ENCODE measurements at regions not wholly inside any gene's neighbourhood (a gene's known extent, or its start where the extent isn't known, plus 50 kb on each side); places are given as distances from the start of the nearest gene placed in this dataset.

DNA sequence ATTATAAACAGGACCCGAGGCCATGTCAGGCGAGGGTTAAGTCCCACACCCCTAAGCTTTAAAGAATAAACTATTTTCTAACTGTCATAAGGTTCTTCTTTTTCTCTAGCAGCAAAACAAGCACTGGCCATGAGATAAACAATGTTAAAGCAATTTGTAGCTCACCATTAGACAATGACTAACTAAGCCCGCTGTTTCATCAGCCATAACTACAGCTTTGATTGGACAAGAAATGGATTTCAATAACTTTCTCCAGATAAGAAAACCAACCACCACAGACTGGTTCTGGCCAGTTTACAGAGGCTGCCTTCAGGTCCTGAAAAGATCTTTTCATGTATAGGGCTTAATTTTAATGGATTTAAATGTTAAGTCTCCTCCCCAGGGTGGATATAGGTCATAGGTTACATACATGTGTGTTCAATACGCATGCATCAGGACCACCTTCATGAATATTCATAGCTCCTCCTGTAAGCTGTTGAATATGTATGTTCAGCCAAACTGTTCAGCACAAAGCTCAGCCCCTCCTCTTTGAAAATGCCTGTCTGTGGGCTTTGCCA is 108.7 kb upstream of the RAB6C start:
- no peaks in the 10 kb centered on the region for H3K27me3 ChIP-seq (ENCODE audit: low read length)
- H3K4me3 ChIP-seq (ENCODE audit: low read length) = no peak overlapping the region
- no peaks in the 10 kb centered on the region for H3K79me2 ChIP-seq (ENCODE audit: low read length)

DNA sequence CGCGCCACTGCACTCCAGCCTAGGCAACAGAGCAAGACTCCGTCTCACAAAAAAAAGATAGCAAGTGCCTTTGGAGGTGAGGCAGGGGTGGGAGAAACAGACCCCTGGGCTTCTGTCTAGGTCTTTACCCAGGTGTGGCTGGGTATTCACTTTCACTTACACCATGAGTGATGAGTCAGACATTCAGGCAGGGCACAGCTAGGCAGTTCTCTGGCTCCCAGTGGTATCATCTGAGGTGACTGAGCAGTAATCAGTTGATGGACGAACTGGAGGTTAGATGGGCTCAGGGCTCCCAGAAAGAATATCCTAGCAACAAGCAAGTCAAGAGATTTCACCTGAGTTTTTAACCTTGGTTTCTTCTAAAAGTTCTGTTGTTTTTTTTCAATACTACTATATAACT is 107.0 kb upstream of the RAB6C start:
- H3K9me2 ChIP-seq (replicated peaks; ENCODE audit: insufficient read depth, low read length) = no peaks in the 10 kb centered on the region
- no peaks in the 10 kb centered on the region for H4K20me1 ChIP-seq (ENCODE audit: insufficient read depth, low read depth, low read length)
- peaks cover 10% of the 10 kb centered on the region for H3K4me1 ChIP-seq (ENCODE audit: low read length)
- no peak overlapping the region for H3K27ac ChIP-seq (ENCODE audit: low read length)
- no peaks in the 10 kb centered on the region for H3K27me3 ChIP-seq (ENCODE audit: low read length)
- no peak overlapping the region for H3K4me3 ChIP-seq (ENCODE audit: low read length)
- no peak overlapping the region for H3K9ac ChIP-seq (ENCODE audit: low read length)
- H3K9me3 ChIP-seq (ENCODE audit: low read length) = no peaks in the 10 kb centered on the region
- H2AFZ ChIP-seq (ENCODE audit: low read length) = no peak overlapping the region
- no peaks in the 10 kb centered on the region for H3K79me2 ChIP-seq (ENCODE audit: low read length)
- no peak for DNase-seq
- no peak overlapping the region for H3K4me2 ChIP-seq (ENCODE audit: low read depth, low read length, poor library complexity, severe bottlenecking)
- H3K36me3 ChIP-seq (ENCODE audit: insufficient read depth, low read length) = no peaks in the 10 kb centered on the region

More for the DNA sequence above, 108.7 kb upstream of the RAB6C start:
- no peaks in the 10 kb centered on the region for H3K4me1 ChIP-seq (ENCODE audit: low read length)
- H2AFZ ChIP-seq (ENCODE audit: low read length) = no peak overlapping the region
- H3K9me2 ChIP-seq (replicated peaks; ENCODE audit: insufficient read depth, low read length) = no peaks in the 10 kb centered on the region
- no peak overlapping the region for H3K4me2 ChIP-seq (ENCODE audit: low read depth, low read length, poor library complexity, severe bottlenecking)
- H4K20me1 ChIP-seq (ENCODE audit: insufficient read depth, low read depth, low read length) = no peaks in the 10 kb centered on the region
- H3K27ac ChIP-seq (ENCODE audit: low read length) = no peak overlapping the region
- H3K9ac ChIP-seq (ENCODE audit: low read length) = no peak overlapping the region
- DNase-seq = no peak
- no peaks in the 10 kb centered on the region for H3K36me3 ChIP-seq (ENCODE audit: insufficient read depth, low read length)
- no peaks in the 10 kb centered on the region for H3K9me3 ChIP-seq (ENCODE audit: low read length)

DNA sequence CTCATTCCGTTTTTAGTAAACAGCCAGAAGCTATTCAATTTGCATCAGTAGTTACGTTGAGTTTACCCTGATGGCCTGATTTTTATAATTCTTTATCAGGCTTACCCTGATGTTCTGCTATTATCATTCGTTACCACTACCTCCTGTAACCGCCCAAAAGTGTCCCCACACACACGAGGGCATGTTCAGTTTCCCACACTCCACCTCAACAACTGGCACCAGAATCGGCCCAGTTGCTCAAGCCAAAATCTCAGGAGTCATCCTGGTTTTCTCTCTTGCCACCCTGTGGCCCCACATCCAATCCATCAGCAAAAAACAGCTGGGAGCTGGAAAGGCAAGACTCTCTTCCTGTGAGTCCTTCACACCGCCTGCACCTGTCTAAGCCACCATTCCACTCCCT is 102.9 kb upstream of the RAB6C start:
- peaks cover 10% of the 10 kb centered on the region for H3K4me1 ChIP-seq (ENCODE audit: low read length)
- H2AFZ ChIP-seq (ENCODE audit: low read length) = no peak overlapping the region
- peak overlapping the region; percentile 93 for H3K4me3 ChIP-seq (ENCODE audit: low read length)
- no peaks in the 10 kb centered on the region for H3K27me3 ChIP-seq (ENCODE audit: low read length)
- peak overlapping the region; percentile 91 for H3K4me2 ChIP-seq (ENCODE audit: low read depth, low read length, poor library complexity, severe bottlenecking)
- H3K9me3 ChIP-seq (ENCODE audit: low read length) = no peaks in the 10 kb centered on the region
- no peaks in the 10 kb centered on the region for H3K79me2 ChIP-seq (ENCODE audit: low read length)
- DNase-seq = no peak
- no peaks in the 10 kb centered on the region for H3K9me2 ChIP-seq (replicated peaks; ENCODE audit: insufficient read depth, low read length)
- no peak overlapping the region for H3K27ac ChIP-seq (ENCODE audit: low read length)
- H3K36me3 ChIP-seq (ENCODE audit: insufficient read depth, low read length) = no peaks in the 10 kb centered on the region
- H3K9ac ChIP-seq (ENCODE audit: low read length) = peak overlapping the region; percentile 81
- no peaks in the 10 kb centered on the region for H4K20me1 ChIP-seq (ENCODE audit: insufficient read depth, low read depth, low read length)

DNA sequence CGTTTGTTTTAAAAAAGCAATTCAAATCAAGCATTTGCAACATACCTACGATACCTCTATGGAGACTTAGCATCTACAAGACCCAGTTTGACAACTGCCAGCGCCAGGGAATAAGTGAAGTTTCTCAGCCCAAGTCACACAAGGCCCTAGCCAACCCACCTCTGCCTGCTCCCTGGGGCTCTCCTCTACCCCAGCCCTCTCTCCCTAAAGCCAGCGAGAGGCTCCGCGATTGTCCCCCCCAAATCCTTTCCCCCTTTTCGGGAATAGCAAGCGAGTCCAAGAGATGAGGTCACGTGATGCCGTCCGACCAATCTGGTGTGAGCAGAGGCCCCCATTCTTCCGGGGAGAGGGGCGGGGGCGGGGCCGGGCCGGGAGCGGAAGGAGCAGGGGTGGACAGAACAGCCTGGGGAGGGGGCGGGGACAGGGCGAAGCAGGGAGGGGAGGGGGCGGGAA is 102.2 kb upstream of the RAB6C start:
- Histone ChIP-seq H3K36me3 (ENCODE audit: insufficient read depth, low read length) (no peaks in the 10 kb centered on the region), H3K27me3 (ENCODE audit: low read length) (no peaks in the 10 kb centered on the region), H3K27ac (ENCODE audit: low read length) (no peak overlapping the region), H3K9me2 (replicated peaks; ENCODE audit: insufficient read depth, low read length) (no peaks in the 10 kb centered on the region), H3K9ac (ENCODE audit: low read length) (peak overlapping the region; percentile 81), H3K79me2 (ENCODE audit: low read length) (no peaks in the 10 kb centered on the region), H2AFZ (ENCODE audit: low read length) (peak overlapping the region; percentile 97), H3K4me2 (ENCODE audit: low read depth, low read length, poor library complexity, severe bottlenecking) (peak overlapping the region; percentile 91), H3K4me3 (ENCODE audit: low read length) (peak overlapping the region; percentile 93), H3K9me3 (ENCODE audit: low read length) (no peaks in the 10 kb centered on the region), H3K4me1 (ENCODE audit: low read length) (peaks cover 10% of the 10 kb centered on the region), H4K20me1 (ENCODE audit: insufficient read depth, low read depth, low read length) (no peaks in the 10 kb centered on the region)
- peak; percentile 95 for DNase-seq

DNA sequence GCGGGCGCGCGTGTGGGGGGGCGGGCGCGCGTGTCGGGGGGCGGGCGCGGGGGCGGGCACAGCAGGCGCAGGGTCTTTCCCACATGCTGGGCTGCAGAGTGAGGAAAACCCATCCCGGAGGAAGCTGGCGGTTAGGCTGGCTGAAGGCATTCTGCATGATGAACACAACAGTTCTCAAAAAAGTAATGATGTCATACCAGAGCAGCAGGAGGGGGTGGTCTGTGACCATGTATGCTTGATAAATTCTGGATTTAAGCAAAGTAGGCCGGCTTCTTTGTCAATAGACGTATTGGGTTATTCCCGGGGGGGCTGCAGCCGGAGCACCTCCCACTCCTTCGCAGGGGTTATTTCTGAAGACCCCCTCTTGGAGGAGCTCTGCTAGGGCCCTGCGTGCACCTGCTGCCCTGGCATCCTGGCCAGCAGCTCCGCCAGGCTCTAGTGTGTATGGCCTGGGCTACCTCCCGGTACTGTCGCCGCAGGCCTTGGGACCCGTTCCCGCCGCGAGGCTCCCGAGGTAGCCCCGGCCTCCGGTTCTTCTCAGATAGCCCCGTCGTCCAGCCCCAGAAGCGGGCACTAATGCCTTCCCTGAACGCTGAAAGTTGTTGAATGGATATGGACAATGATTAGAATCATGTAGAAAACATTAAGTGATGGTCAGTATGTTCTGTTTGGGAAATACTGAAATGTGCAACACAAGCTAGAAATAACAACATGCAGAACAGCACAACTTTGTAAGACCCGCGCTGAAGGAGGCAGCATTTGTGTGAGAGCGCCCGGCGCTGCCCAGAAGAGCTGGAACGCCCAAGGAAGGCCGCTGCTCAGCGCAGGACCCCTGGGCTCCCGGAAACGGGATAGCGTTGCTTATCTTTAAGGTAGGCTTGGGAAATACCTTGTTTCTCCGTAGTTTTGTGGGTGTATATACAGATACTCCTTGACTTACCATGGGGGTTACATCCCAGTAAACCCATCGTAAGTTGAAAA is 101.4 kb upstream of the RAB6C start:
- H2AFZ ChIP-seq (ENCODE audit: low read length) = 0 out of 2 replicates have a peak overlapping the region, but pooled peaks have one; percentile 63
- H3K4me1 ChIP-seq (ENCODE audit: low read length) = peaks cover 10% of the 10 kb centered on the region
- no peaks in the 10 kb centered on the region for H3K9me2 ChIP-seq (replicated peaks; ENCODE audit: insufficient read depth, low read length)
- H3K9me3 ChIP-seq (ENCODE audit: low read length) = no peaks in the 10 kb centered on the region
- H3K36me3 ChIP-seq (ENCODE audit: insufficient read depth, low read length) = no peaks in the 10 kb centered on the region
- H4K20me1 ChIP-seq (ENCODE audit: insufficient read depth, low read depth, low read length) = no peaks in the 10 kb centered on the region
- peak; percentile 57 for DNase-seq
- H3K79me2 ChIP-seq (ENCODE audit: low read length) = no peaks in the 10 kb centered on the region
- no peak overlapping the region for H3K27ac ChIP-seq (ENCODE audit: low read length)
- H3K27me3 ChIP-seq (ENCODE audit: low read length) = no peaks in the 10 kb centered on the region
- peak overlapping the region; percentile 41 for H3K4me2 ChIP-seq (ENCODE audit: low read depth, low read length, poor library complexity, severe bottlenecking)
- H3K9ac ChIP-seq (ENCODE audit: low read length) = peak overlapping the region; percentile 55
- peak overlapping the region; percentile 55 for H3K4me3 ChIP-seq (ENCODE audit: low read length)

DNA sequence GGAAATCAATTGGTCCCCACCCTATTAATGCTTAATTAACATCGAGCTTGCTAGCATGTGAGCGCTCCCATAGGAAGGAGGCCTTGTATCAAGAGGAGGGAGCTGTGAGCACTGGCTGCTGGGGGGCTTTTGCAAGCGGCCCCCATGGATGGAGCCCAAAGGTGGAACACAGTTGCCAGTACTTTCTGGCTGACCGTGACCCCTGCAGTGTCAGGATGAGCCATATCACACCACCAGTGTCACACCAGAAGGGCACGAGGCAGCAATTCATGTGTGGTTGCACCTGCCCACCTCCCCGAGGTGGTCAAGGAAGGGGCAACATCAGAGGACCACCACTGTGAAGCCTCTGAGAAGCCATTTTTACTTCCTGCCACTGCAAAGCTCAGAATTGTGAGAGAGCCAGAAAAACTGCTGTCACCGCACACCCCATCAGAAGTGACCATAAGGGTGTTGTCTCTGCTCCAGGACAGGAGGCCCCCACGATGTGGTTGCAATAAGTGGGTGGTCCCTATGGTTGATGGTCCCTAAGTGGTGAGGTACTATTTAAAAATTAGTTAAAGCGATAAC is 99.8 kb upstream of the RAB6C start:
- Histone ChIP-seq H3K4me3 (ENCODE audit: low read length) (no peak overlapping the region), H3K9me2 (replicated peaks; ENCODE audit: insufficient read depth, low read length) (no peaks in the 10 kb centered on the region), H2AFZ (ENCODE audit: low read length) (no peak overlapping the region), H4K20me1 (ENCODE audit: insufficient read depth, low read depth, low read length) (no peaks in the 10 kb centered on the region), H3K27ac (ENCODE audit: low read length) (no peak overlapping the region), H3K9me3 (ENCODE audit: low read length) (no peaks in the 10 kb centered on the region), H3K4me2 (ENCODE audit: low read depth, low read length, poor library complexity, severe bottlenecking) (no peak overlapping the region), H3K27me3 (ENCODE audit: low read length) (no peaks in the 10 kb centered on the region), H3K4me1 (ENCODE audit: low read length) (peaks cover 10% of the 10 kb centered on the region), H3K36me3 (ENCODE audit: insufficient read depth, low read length) (no peaks in the 10 kb centered on the region), H3K79me2 (ENCODE audit: low read length) (no peaks in the 10 kb centered on the region), H3K9ac (ENCODE audit: low read length) (no peak overlapping the region)
- no peak for DNase-seq

DNA sequence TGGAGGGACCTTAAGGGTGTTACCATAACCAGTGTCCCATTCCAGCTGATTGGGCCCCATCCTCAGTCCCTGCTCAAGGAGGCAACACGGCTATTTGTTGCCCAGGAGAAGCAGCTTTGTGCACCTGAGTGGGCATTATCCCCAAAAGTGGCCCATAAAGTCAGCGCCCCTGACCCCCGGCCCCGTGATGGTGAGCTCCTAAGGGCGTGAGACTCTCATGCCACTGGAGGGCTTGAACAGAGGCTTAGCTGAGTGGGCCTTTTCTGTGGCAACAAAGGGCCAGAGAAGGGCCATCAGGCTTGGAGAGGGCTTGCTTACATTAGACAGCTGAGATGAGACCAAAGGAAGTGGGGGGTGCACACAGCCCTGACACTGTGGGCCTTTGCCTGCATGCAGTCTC is 99.2 kb upstream of the RAB6C start:
- Histone ChIP-seq H3K36me3 (ENCODE audit: insufficient read depth, low read length) (no peaks in the 10 kb centered on the region), H3K27me3 (ENCODE audit: low read length) (no peaks in the 10 kb centered on the region), H3K9me3 (ENCODE audit: low read length) (no peaks in the 10 kb centered on the region), H4K20me1 (ENCODE audit: insufficient read depth, low read depth, low read length) (no peaks in the 10 kb centered on the region), H3K79me2 (ENCODE audit: low read length) (no peaks in the 10 kb centered on the region), H2AFZ (ENCODE audit: low read length) (no peak overlapping the region), H3K27ac (ENCODE audit: low read length) (no peak overlapping the region), H3K9ac (ENCODE audit: low read length) (no peak overlapping the region), H3K9me2 (replicated peaks; ENCODE audit: insufficient read depth, low read length) (no peaks in the 10 kb centered on the region), H3K4me2 (ENCODE audit: low read depth, low read length, poor library complexity, severe bottlenecking) (no peak overlapping the region), H3K4me3 (ENCODE audit: low read length) (no peak overlapping the region), H3K4me1 (ENCODE audit: low read length) (peaks cover 10% of the 10 kb centered on the region)
- DNase-seq = no peak

DNA sequence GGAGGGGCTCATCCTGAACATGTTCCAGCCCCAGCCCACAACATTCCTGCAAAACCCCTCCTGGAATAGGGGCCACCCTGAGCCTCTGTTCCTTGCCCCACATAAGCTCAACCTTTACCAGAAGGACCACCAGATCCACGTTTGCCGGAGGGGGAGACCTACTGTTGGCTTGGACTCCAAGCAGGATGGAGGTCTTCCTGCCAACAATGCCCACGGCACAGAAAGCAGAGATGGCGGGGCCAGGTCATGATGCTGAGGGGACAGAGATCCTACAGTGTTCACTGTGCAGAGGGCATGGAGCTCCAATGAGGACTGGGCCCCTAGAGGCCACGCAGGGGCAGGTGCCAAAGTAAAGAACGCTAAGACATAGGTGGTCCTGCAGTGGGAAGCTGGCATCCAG is 98.5 kb upstream of the RAB6C start:
- Histone ChIP-seq H3K36me3 (ENCODE audit: insufficient read depth, low read length) (no peaks in the 10 kb centered on the region), H3K4me3 (ENCODE audit: low read length) (no peak overlapping the region), H2AFZ (ENCODE audit: low read length) (no peak overlapping the region), H3K27ac (ENCODE audit: low read length) (no peak overlapping the region), H3K9ac (ENCODE audit: low read length) (no peak overlapping the region), H4K20me1 (ENCODE audit: insufficient read depth, low read depth, low read length) (no peaks in the 10 kb centered on the region), H3K4me2 (ENCODE audit: low read depth, low read length, poor library complexity, severe bottlenecking) (no peak overlapping the region), H3K9me2 (replicated peaks; ENCODE audit: insufficient read depth, low read length) (no peaks in the 10 kb centered on the region), H3K9me3 (ENCODE audit: low read length) (no peaks in the 10 kb centered on the region), H3K4me1 (ENCODE audit: low read length) (peaks cover 10% of the 10 kb centered on the region), H3K79me2 (ENCODE audit: low read length) (no peaks in the 10 kb centered on the region), H3K27me3 (ENCODE audit: low read length) (no peaks in the 10 kb centered on the region)
- no peak for DNase-seq
